ENCODE measurements at regions not wholly inside any gene's neighbourhood (a gene's known extent, or its start where the extent isn't known, plus 50 kb on each side); places are given as distances from the start of the nearest gene placed in this dataset.

DNA sequence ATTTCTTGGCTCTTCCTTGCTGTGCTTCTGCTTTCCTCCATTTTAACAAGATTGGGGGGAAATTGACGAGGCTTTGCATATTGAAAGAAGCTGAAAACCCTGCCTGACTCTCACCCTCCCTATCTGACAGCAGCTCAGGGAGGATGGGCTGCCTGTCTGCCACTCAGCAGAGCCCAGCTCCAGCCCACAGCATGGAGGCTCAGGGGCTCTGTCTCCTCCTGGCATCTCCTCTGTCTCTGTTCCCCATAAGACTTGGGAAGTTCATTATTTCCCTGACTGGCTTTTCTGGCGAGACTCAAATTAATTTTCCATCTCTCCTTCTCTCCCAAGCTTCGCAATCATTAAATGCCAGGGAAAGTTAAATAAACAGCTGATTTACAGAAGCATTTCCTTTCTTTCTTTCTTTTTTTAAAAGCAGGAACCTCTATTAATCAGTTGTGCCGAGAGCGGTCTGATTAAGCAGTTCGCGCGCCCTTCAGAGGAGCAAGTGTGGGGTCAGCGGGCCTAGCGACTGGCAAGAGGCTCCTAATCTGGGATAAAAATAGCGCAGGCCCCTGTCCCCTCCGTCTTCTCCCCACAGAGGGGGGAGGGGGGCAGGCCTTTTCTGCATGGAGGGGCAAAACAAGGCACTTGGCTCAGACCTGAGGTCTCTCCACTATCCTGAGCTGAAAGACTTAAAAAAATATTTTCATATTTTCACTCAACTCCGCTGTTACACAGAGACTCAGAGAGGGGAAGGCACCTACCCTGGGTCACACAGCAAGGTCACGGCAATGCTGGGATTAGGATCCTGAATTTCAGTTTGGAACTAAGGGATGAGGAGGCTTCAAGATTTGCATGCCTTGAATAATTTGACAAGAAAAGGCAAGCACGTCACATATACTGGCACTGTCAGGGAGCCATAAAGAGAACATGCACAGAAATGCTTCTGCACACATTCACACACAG lies 170.4 kb downstream of the ACTL8 start:
- no CpG with 5 or more reads among the region's 15 CpGs for WGBS, 2 donors (ENCODE audit: extremely low coverage in 2 of 2, insufficient read length in 2 of 2, insufficient replicate concordance in 1 of 2)
- Histone ChIP-seq H2BK120ac (ENCODE audit: low read depth, low read length) (no peak overlapping the region), H3K9me3 (replicated peaks in 1 of 2; ENCODE audit: control insufficient read depth in 2 of 2, insufficient read depth in 1 of 2, low read depth in 1 of 2, low read length in 2 of 2) (no peaks in the 10 kb centered on the region), H2BK12ac (ENCODE audit: low read length) (no peak overlapping the region), H3K4me3 (ENCODE audit: low read length in 2 of 2) (no peak overlapping the region), H2BK15ac (ENCODE audit: low read length) (no peak overlapping the region), H2AK5ac (ENCODE audit: low read depth, low read length) (no peak overlapping the region), H3K23ac (ENCODE audit: low read depth, low read length, poor library complexity) (no peak overlapping the region), H3K9ac (ENCODE audit: low read depth, low read length, poor library complexity) (no peak overlapping the region), H3K4ac (ENCODE audit: low read length) (no peak overlapping the region), H3K27me3 (ENCODE audit: control insufficient read depth in 3 of 3, insufficient read depth in 3 of 3, low read depth in 1 of 3, low read length in 3 of 3) (peaks cover 0 to 7% (median 0%) of the 10 kb centered on the region in 3 experiments), H2BK5ac (ENCODE audit: low read length) (no peak overlapping the region), H4K8ac (ENCODE audit: low read depth, low read length) (no peak overlapping the region), H3K36me3 (replicated peaks in 1 of 2; ENCODE audit: control insufficient read depth in 2 of 2, insufficient read depth in 2 of 2, low read length in 2 of 2) (no peaks in the 10 kb centered on the region), H4K91ac (ENCODE audit: low read depth, low read length, poor library complexity) (no peak overlapping the region), H3K14ac (ENCODE audit: low read length) (no peak overlapping the region), H3K4me1 (ENCODE audit: control insufficient read depth in 2 of 2, insufficient read depth in 1 of 2, low read depth in 1 of 2, low read length in 2 of 2) (no peaks in the 10 kb centered on the region), H3K27ac (replicated peaks; ENCODE audit: low read length) (no peak overlapping the region), H3K4me2 (ENCODE audit: insufficient read depth, low read length, poor library complexity, severe bottlenecking) (no peak overlapping the region), H3K79me1 (ENCODE audit: low read depth, low read length) (no peaks in the 10 kb centered on the region), H2AFZ (ENCODE audit: low read length) (no peak overlapping the region), H3K18ac (ENCODE audit: low read length) (no peak overlapping the region)
- DNase-seq (ENCODE audit: low spot score), result no peak

DNA sequence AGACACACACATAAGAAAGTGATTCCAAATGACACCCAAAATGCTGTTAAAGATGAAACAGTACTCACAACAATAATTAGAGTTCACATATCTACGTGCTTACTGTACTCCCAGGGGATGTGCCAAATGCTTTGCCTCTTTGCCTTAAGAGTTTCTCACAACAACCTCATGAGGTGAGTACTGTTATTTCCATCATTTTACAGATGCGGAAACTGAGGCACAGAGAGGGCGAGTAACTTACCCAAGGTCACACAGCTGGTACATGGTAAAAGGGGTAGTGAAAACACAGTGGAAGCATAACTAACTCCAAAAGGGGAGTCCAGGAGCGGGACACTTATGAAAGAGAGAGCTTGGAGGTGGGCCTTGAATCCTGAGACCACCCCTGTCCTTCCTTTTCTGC lies 171.8 kb downstream of the ACTL8 start:
- Histone ChIP-seq H2BK120ac (ENCODE audit: low read depth, low read length) (no peak overlapping the region), H2AFZ (ENCODE audit: low read length) (no peak overlapping the region), H3K4ac (ENCODE audit: low read length) (no peak overlapping the region), H3K4me3 (ENCODE audit: low read length in 2 of 2) (no peak overlapping the region), H3K4me1 (ENCODE audit: control insufficient read depth in 2 of 2, insufficient read depth in 1 of 2, low read depth in 1 of 2, low read length in 2 of 2) (no peaks in the 10 kb centered on the region), H3K4me2 (ENCODE audit: insufficient read depth, low read length, poor library complexity, severe bottlenecking) (no peak overlapping the region), H2AK5ac (ENCODE audit: low read depth, low read length) (no peak overlapping the region), H3K9me3 (replicated peaks in 1 of 2; ENCODE audit: control insufficient read depth in 2 of 2, insufficient read depth in 1 of 2, low read depth in 1 of 2, low read length in 2 of 2) (no peaks in the 10 kb centered on the region), H4K91ac (ENCODE audit: low read depth, low read length, poor library complexity) (no peak overlapping the region), H3K14ac (ENCODE audit: low read length) (no peak overlapping the region), H3K18ac (ENCODE audit: low read length) (no peak overlapping the region), H2BK12ac (ENCODE audit: low read length) (no peak overlapping the region), H3K23ac (ENCODE audit: low read depth, low read length, poor library complexity) (no peak overlapping the region), H3K27me3 (ENCODE audit: control insufficient read depth in 3 of 3, insufficient read depth in 3 of 3, low read depth in 1 of 3, low read length in 3 of 3) (peaks cover 0 to 7% (median 0%) of the 10 kb centered on the region in 3 experiments), H3K9ac (ENCODE audit: low read depth, low read length, poor library complexity) (no peak overlapping the region), H2BK15ac (ENCODE audit: low read length) (no peak overlapping the region), H4K8ac (ENCODE audit: low read depth, low read length) (no peak overlapping the region), H3K79me1 (ENCODE audit: low read depth, low read length) (no peaks in the 10 kb centered on the region), H2BK5ac (ENCODE audit: low read length) (no peak overlapping the region), H3K27ac (replicated peaks; ENCODE audit: low read length) (no peak overlapping the region), H3K36me3 (replicated peaks in 1 of 2; ENCODE audit: control insufficient read depth in 2 of 2, insufficient read depth in 2 of 2, low read length in 2 of 2) (no peaks in the 10 kb centered on the region)
- no CpG with 5 or more reads among the region's 4 CpGs for WGBS, 2 donors (ENCODE audit: extremely low coverage in 2 of 2, insufficient read length in 2 of 2, insufficient replicate concordance in 1 of 2)
- no peak for DNase-seq (ENCODE audit: low spot score)

DNA sequence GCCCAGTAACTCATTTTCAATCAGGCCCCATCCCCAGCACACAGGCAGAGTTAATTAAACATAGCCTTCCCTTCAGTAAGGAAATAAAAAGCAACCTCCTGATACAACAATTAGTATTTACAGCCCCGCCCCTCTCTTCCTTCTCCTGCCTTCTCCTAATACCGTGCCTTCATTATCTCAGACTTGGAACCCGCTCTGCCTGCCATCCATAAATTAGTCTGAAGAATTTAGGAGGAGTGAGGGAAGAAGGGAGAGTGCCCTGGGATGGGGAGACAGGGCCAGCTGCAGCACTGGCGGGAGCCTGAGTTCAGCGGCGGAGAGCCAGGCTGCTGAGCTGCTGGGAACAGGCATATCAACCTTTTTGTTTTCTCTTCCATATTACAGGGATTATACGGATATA lies 172.8 kb downstream of the ACTL8 start:
- H2BK15ac ChIP-seq (ENCODE audit: low read length), result no peak overlapping the region
- H3K9me3 ChIP-seq (replicated peaks in 1 of 2; ENCODE audit: control insufficient read depth in 2 of 2, insufficient read depth in 1 of 2, low read depth in 1 of 2, low read length in 2 of 2), result no peaks in the 10 kb centered on the region
- no peak overlapping the region for H2BK12ac ChIP-seq (ENCODE audit: low read length)
- no peaks in the 10 kb centered on the region for H3K36me3 ChIP-seq (replicated peaks in 1 of 2; ENCODE audit: control insufficient read depth in 2 of 2, insufficient read depth in 2 of 2, low read length in 2 of 2)
- no peak overlapping the region for H2BK5ac ChIP-seq (ENCODE audit: low read length)
- no peak overlapping the region for H3K4me2 ChIP-seq (ENCODE audit: insufficient read depth, low read length, poor library complexity, severe bottlenecking)
- H3K79me1 ChIP-seq (ENCODE audit: low read depth, low read length), result no peaks in the 10 kb centered on the region
- H3K9ac ChIP-seq (ENCODE audit: low read depth, low read length, poor library complexity), result no peak overlapping the region
- no peak for DNase-seq (ENCODE audit: low spot score)
- H3K27ac ChIP-seq (replicated peaks; ENCODE audit: low read length), result no peak overlapping the region
- H2AFZ ChIP-seq (ENCODE audit: low read length), result no peak overlapping the region
- no peak overlapping the region for H2BK120ac ChIP-seq (ENCODE audit: low read depth, low read length)
- no peak overlapping the region for H3K18ac ChIP-seq (ENCODE audit: low read length)
- H2AK5ac ChIP-seq (ENCODE audit: low read depth, low read length), result no peak overlapping the region
- H3K23ac ChIP-seq (ENCODE audit: low read depth, low read length, poor library complexity), result no peak overlapping the region
- H4K91ac ChIP-seq (ENCODE audit: low read depth, low read length, poor library complexity), result no peak overlapping the region
- H3K27me3 ChIP-seq (ENCODE audit: control insufficient read depth in 3 of 3, insufficient read depth in 3 of 3, low read depth in 1 of 3, low read length in 3 of 3), result peaks cover 0 to 7% (median 0%) of the 10 kb centered on the region in 3 experiments
- WGBS, 2 donors (ENCODE audit: extremely low coverage in 2 of 2, insufficient read length in 2 of 2, insufficient replicate concordance in 1 of 2), result no CpG with 5 or more reads among the region's 7 CpGs
- H3K14ac ChIP-seq (ENCODE audit: low read length), result no peak overlapping the region
- H3K4me3 ChIP-seq (ENCODE audit: low read length in 2 of 2), result no peak overlapping the region
- no peak overlapping the region for H3K4ac ChIP-seq (ENCODE audit: low read length)
- no peaks in the 10 kb centered on the region for H3K4me1 ChIP-seq (ENCODE audit: control insufficient read depth in 2 of 2, insufficient read depth in 1 of 2, low read depth in 1 of 2, low read length in 2 of 2)
- no peak overlapping the region for H4K8ac ChIP-seq (ENCODE audit: low read depth, low read length)

DNA sequence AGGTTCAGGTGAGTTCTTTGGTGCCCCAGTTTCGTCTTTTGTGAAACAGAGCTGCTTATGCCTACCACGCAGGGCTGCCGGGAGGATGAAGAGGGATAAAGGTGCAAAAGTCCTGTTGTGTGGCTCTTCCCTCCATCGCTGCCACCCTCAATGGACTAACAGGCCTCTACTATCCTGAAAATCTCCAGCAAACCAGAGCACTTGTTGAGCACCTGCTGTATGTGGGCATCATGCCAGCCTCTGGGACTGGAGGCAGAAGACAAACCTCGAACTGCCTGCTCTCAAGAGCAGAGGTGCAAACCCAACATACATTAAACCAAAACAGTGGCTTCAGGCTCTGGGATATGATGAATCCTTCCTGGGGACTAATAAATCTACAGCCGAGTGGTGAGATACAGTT lies 174.1 kb downstream of the ACTL8 start:
- H3K79me1 ChIP-seq (ENCODE audit: low read depth, low read length), result no peaks in the 10 kb centered on the region
- H2AK5ac ChIP-seq (ENCODE audit: low read depth, low read length), result no peak overlapping the region
- H3K23ac ChIP-seq (ENCODE audit: low read depth, low read length, poor library complexity), result no peak overlapping the region
- no CpG with 5 or more reads among the region's 6 CpGs for WGBS, 2 donors (ENCODE audit: extremely low coverage in 2 of 2, insufficient read length in 2 of 2, insufficient replicate concordance in 1 of 2)
- H2BK15ac ChIP-seq (ENCODE audit: low read length), result no peak overlapping the region
- no peak overlapping the region for H4K91ac ChIP-seq (ENCODE audit: low read depth, low read length, poor library complexity)
- H4K8ac ChIP-seq (ENCODE audit: low read depth, low read length), result no peak overlapping the region
- no peaks in the 10 kb centered on the region for H3K36me3 ChIP-seq (replicated peaks in 1 of 2; ENCODE audit: control insufficient read depth in 2 of 2, insufficient read depth in 2 of 2, low read length in 2 of 2)
- H3K9me3 ChIP-seq (replicated peaks in 1 of 2; ENCODE audit: control insufficient read depth in 2 of 2, insufficient read depth in 1 of 2, low read depth in 1 of 2, low read length in 2 of 2), result no peaks in the 10 kb centered on the region
- DNase-seq (ENCODE audit: low spot score), result no peak
- H3K4ac ChIP-seq (ENCODE audit: low read length), result no peak overlapping the region
- H2BK120ac ChIP-seq (ENCODE audit: low read depth, low read length), result no peak overlapping the region
- H3K9ac ChIP-seq (ENCODE audit: low read depth, low read length, poor library complexity), result no peak overlapping the region
- no peak overlapping the region for H3K27ac ChIP-seq (replicated peaks; ENCODE audit: low read length)
- no peak overlapping the region for H3K4me3 ChIP-seq (ENCODE audit: low read length in 2 of 2)
- H3K27me3 ChIP-seq (ENCODE audit: control insufficient read depth in 3 of 3, insufficient read depth in 3 of 3, low read depth in 1 of 3, low read length in 3 of 3), result peaks cover 0 to 7% (median 0%) of the 10 kb centered on the region in 3 experiments
- no peak overlapping the region for H2BK12ac ChIP-seq (ENCODE audit: low read length)
- no peaks in the 10 kb centered on the region for H3K4me1 ChIP-seq (ENCODE audit: control insufficient read depth in 2 of 2, insufficient read depth in 1 of 2, low read depth in 1 of 2, low read length in 2 of 2)
- no peak overlapping the region for H3K14ac ChIP-seq (ENCODE audit: low read length)
- H3K18ac ChIP-seq (ENCODE audit: low read length), result no peak overlapping the region
- H2BK5ac ChIP-seq (ENCODE audit: low read length), result no peak overlapping the region
- H2AFZ ChIP-seq (ENCODE audit: low read length), result no peak overlapping the region
- H3K4me2 ChIP-seq (ENCODE audit: insufficient read depth, low read length, poor library complexity, severe bottlenecking), result no peak overlapping the region
